Panc1 (cell line): ENCODE measurements at regions not wholly inside any gene's neighbourhood (a gene's known extent, or its start where the extent isn't known, plus 50 kb on each side); places are given as distances from the start of the nearest gene placed in this dataset.

Source experiments
- ATAC-seq: fragments of 200-7000 bp; cut with Tn5 transposase; 2 replicates; pipeline ENCODE4 v1.9.1; 2020; ENCODE audit warnings: mild to moderate bottlenecking, moderate library complexity
- BruUV-seq: library from RNA; stranded (reverse); fragments of 400-500 nt; replicated peaks from 2 replicates; lab custom pipeline; 2021; lab: Mats Ljungman, UMichigan
- CTCF ChIA-PET: fragments of 300-600 bp; sonication (Branson Sonifier 250); formaldehyde crosslinking; loops from one replicate; lab custom pipeline; 2022; ENCODE audit warnings: antibody characterized with exemption; lab: Charles Lee
- POLR2A ChIA-PET: fragments of 300-600 bp; sonication (Branson Sonifier 250); formaldehyde crosslinking; loops from one replicate; lab custom pipeline; 2022; ENCODE audit warnings: antibody characterized with exemption; lab: Charles Lee
- DNase-seq: peaks from one replicate; pipeline ENCODE4 v3.0.0-alpha.2; 2010; ENCODE audit warnings: low read depth, low spot score
- H3K27ac ChIP-seq: 2 replicates; pipeline ENCODE4 v1.5.1; 2011; ENCODE audit warnings: mild to moderate bottlenecking, low read length, inconsistent platforms
- H3K27me3 ChIP-seq: fragments of 200-500 bp; sonication (Bioruptor generic); 2 replicates; pipeline ENCODE4 v1.6.0; 2014; ENCODE audit warnings: low read length, inconsistent platforms; ENCODE audit not compliant: control insufficient read depth, insufficient read depth
- H3K36me3 ChIP-seq: fragments of 200-500 bp; sonication (Bioruptor generic); 2 replicates; pipeline ENCODE4 v1.5.1; 2014; ENCODE audit warnings: inconsistent platforms, mild to moderate bottlenecking, low read length, moderate library complexity; ENCODE audit not compliant: control insufficient read depth, insufficient read depth
- H3K4me1 ChIP-seq: 2 replicates; pipeline ENCODE4 v1.5.1; 2011; ENCODE audit warnings: inconsistent platforms, mild to moderate bottlenecking, low read length, moderate library complexity; ENCODE audit not compliant: control insufficient read depth, insufficient read depth
- H3K4me3 ChIP-seq, 2 experiments: 2 replicates each; pipeline ENCODE4 v1.5.1; 2011 to 2012; ENCODE audit warnings: low read depth in 2 of 2, low read length in 2 of 2, mild to moderate bottlenecking in 2 of 2, inconsistent platforms in 1 of 2, moderate library complexity in 1 of 2
- H3K9me3 ChIP-seq: fragments of 200-500 bp; sonication (Bioruptor generic); 2 replicates; pipeline ENCODE4 v1.5.1; 2014; ENCODE audit warnings: low read depth, mild to moderate bottlenecking, inconsistent platforms, low read length, moderate library complexity; ENCODE audit not compliant: control insufficient read depth, insufficient read depth
- POLR2AphosphoS5 ChIP-seq: IDR thresholded peaks from 2 replicates; pipeline ENCODE4 v1.6.1; 2012; ENCODE audit warnings: mild to moderate bottlenecking, low read depth, low read length, moderate library complexity
- SIN3A ChIP-seq: IDR thresholded peaks from 2 replicates; pipeline ENCODE4 v1.6.1; 2012; ENCODE audit warnings: low read depth, mild to moderate bottlenecking, low read length, moderate library complexity, borderline replicate concordance; ENCODE audit not compliant: insufficient read depth
- TCF7L2 ChIP-seq: IDR thresholded peaks from 2 replicates; pipeline ENCODE4 v1.6.1; 2011; ENCODE audit warnings: mild to moderate bottlenecking, low read depth, low read length, inconsistent platforms
- in situ Hi-C: cut with HindIII; loops from 2 replicates; pipeline ENCODE4 v1.10.0; 2016; ENCODE audit warnings: low sequenced_read_pairs, low pct_unique_long_range_greater_than_20kb
- intact Hi-C: fragments of 100-400 bp; cut with micrococcal nuclease; formaldehyde crosslinking; loops from one replicate; pipeline ENCODE4 v1.10.0; 2022; ENCODE audit not compliant: unreplicated experiment
- TF ChIP-seq, protein P1 (sequence below), 2 experiments: IDR thresholded peaks; 2 replicates each; pipeline ENCODE4 v1.6.1; 2011 to 2012; ENCODE audit warnings: low read depth in 2 of 2, control low read depth in 1 of 2, low read length in 1 of 2, mild to moderate bottlenecking in 1 of 2, moderate library complexity in 1 of 2; ENCODE audit not compliant: insufficient read depth in 1 of 2
- TF ChIP-seq, protein P2 (sequence below): fragments of 450-650 bp; IDR thresholded peaks from 2 replicates; pipeline ENCODE4 v1.5.1; 2017; ENCODE audit warnings: mild to moderate bottlenecking

DNA sequence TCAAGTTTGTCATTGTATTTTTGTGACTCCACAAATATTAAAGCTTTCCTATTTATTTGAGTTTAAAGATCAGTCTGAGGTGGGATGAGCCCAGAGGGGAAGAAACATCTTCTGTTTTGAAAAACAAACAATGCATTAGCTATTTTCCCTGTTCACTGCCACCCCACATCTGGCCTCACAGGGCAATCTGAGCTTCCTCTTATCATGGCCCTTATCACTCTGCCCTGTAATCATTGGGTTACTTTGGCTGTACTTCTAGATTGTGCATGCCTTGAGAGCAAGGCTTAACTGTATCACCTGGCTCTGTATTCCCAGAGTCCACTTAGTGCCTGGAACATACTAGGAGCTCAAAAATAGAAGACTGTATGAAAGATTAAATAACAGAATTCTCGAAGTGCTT is 241.6 kb upstream of the NT5C1B start:
- DNase-seq (no peak), ATAC-seq (no peak)
- Histone ChIP-seq H3K4me3 (no peak overlapping the region), H3K27me3 (no peaks in the 10 kb centered on the region), H3K4me1 (no peaks in the 10 kb centered on the region), H3K9me3 (no peaks in the 10 kb centered on the region), H3K27ac (no peak overlapping the region), H3K36me3 (no peaks in the 10 kb centered on the region)
- no TSS peak for BruUV-seq
- ChIA-PET CTCF (no interaction called here), POLR2A (no interaction called here)
- intact Hi-C loops (no loop called here), in situ Hi-C loops (no loop called here)
- TF ChIP-seq, protein P1, sequence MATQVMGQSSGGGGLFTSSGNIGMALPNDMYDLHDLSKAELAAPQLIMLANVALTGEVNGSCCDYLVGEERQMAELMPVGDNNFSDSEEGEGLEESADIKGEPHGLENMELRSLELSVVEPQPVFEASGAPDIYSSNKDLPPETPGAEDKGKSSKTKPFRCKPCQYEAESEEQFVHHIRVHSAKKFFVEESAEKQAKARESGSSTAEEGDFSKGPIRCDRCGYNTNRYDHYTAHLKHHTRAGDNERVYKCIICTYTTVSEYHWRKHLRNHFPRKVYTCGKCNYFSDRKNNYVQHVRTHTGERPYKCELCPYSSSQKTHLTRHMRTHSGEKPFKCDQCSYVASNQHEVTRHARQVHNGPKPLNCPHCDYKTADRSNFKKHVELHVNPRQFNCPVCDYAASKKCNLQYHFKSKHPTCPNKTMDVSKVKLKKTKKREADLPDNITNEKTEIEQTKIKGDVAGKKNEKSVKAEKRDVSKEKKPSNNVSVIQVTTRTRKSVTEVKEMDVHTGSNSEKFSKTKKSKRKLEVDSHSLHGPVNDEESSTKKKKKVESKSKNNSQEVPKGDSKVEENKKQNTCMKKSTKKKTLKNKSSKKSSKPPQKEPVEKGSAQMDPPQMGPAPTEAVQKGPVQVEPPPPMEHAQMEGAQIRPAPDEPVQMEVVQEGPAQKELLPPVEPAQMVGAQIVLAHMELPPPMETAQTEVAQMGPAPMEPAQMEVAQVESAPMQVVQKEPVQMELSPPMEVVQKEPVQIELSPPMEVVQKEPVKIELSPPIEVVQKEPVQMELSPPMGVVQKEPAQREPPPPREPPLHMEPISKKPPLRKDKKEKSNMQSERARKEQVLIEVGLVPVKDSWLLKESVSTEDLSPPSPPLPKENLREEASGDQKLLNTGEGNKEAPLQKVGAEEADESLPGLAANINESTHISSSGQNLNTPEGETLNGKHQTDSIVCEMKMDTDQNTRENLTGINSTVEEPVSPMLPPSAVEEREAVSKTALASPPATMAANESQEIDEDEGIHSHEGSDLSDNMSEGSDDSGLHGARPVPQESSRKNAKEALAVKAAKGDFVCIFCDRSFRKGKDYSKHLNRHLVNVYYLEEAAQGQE (IDR thresholded peaks at IDR 0.05; ENCODE audit: insufficient read depth in 1 of 2, low read depth in 2 of 2, low read length in 1 of 2): no peak
- TF ChIP-seq, protein P2, sequence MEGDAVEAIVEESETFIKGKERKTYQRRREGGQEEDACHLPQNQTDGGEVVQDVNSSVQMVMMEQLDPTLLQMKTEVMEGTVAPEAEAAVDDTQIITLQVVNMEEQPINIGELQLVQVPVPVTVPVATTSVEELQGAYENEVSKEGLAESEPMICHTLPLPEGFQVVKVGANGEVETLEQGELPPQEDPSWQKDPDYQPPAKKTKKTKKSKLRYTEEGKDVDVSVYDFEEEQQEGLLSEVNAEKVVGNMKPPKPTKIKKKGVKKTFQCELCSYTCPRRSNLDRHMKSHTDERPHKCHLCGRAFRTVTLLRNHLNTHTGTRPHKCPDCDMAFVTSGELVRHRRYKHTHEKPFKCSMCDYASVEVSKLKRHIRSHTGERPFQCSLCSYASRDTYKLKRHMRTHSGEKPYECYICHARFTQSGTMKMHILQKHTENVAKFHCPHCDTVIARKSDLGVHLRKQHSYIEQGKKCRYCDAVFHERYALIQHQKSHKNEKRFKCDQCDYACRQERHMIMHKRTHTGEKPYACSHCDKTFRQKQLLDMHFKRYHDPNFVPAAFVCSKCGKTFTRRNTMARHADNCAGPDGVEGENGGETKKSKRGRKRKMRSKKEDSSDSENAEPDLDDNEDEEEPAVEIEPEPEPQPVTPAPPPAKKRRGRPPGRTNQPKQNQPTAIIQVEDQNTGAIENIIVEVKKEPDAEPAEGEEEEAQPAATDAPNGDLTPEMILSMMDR: no peak
- TF ChIP-seq SIN3A (no peak), TCF7L2 (no peak), POLR2AphosphoS5 (no peak)

DNA sequence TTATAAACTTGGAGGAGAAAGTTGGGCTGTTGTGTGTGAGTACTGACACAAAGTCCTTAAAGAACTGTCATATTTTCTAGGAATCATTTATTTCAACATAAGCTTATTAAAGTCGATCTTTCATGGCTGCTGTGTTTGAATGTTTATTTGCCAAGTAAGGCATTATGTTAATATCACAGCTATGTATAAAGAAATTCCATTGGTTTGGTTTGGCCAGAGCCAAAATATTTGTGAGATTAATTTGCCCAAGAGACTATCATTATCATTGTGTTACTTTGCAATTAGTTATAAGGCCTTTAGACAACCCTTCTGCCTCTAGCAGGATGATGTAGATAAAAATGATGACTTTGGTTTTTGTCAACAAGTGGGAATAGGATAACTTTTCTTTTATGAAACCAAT is 240.6 kb upstream of the NT5C1B start:
- in situ Hi-C loops (no loop called here), intact Hi-C loops (no loop called here)
- Histone ChIP-seq H3K4me1 (no peaks in the 10 kb centered on the region), H3K27me3 (no peaks in the 10 kb centered on the region), H3K36me3 (no peaks in the 10 kb centered on the region), H3K27ac (no peak overlapping the region), H3K9me3 (no peaks in the 10 kb centered on the region), H3K4me3 (no peak overlapping the region)
- DNase-seq (no peak), ATAC-seq (no peak)
- no TSS peak for BruUV-seq
- ChIA-PET CTCF (no interaction called here), POLR2A (no interaction called here)
- TF ChIP-seq SIN3A (no peak), POLR2AphosphoS5 (no peak), TCF7L2 (no peak)
- TF ChIP-seq, protein P2: no peak
- TF ChIP-seq, protein P1 (IDR thresholded peaks at IDR 0.05; ENCODE audit: insufficient read depth in 1 of 2, low read depth in 2 of 2, low read length in 1 of 2): no peak
